ENCODE measurements at regions not wholly inside any gene's neighbourhood (a gene's known extent, or its start where the extent isn't known, plus 50 kb on each side); places are given as distances from the start of the nearest gene placed in this dataset.
"Not testable (repeated sequence)": the region's sequence is repeated elsewhere in the genome, so short reads cannot be mapped to it uniquely, and the experiment has no call there.

DNA sequence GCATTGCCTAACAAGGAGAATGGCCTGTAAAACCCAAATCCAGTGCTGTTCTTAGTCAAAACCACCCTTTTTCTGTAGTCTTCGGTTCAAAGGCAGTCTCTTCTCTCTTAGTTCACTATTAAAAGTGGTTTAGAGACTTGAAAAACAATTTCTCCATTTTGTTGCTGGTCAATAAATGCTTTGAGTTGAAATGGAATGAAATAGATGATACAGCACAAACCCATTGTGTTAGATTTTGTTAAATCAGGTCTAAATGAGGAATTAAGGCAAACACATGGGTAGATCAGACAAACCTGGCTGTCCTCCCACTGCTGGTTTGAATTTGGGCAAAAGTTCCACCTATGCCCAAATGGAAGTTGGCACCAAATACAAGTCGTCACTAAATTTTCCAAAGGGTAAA lies 150.1 kb upstream of the SERTAD2 start:
- Mint-ChIP-seq H3K27ac (no peak overlapping the region), H3K4me3 (no peak overlapping the region)
- ATAC-seq = no peak

DNA sequence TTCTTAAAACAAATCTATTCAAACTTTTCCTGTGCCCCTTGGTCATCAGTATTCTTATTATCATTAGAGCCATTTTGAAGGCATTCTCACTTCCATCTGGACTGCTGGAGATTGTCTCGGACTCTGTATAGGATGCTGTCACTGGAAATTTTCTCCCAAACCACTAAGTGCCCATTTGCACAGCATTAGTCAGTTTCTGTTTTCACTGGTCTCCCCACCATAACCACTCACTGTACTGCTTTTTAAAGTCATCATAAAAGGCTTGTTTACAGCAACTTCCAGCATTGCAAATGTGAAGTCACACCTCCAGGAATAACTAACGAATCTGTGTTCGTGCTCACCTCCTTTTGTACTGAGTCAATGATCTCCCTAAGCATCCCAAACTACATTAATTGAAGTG lies 150.9 kb upstream of the SERTAD2 start:
- DNase-seq (ENCODE audit: low spot score) (no peak), ATAC-seq (no peak)
- Mint-ChIP-seq H3K9me3 (no peaks in the 10 kb centered on the region), H3K27ac (no peak overlapping the region), H3K4me3 (no peak overlapping the region), H3K36me3 (no peaks in the 10 kb centered on the region), H3K4me1 (ENCODE audit: low read depth in 2 of 2) (no peaks in the 10 kb centered on the region), H3K27me3 (peaks cover 0 to 6% of the 10 kb centered on the region in 2 donors)

More for the DNA sequence above, 150.1 kb upstream of the SERTAD2 start:
- peaks cover 0 to 6% of the 10 kb centered on the region in 2 donors for H3K27me3 Mint-ChIP-seq
- no peaks in the 10 kb centered on the region for H3K9me3 Mint-ChIP-seq
- DNase-seq (ENCODE audit: low spot score) = no peak
- no peaks in the 10 kb centered on the region for H3K36me3 Mint-ChIP-seq
- H3K4me1 Mint-ChIP-seq (ENCODE audit: low read depth in 2 of 2) = no peaks in the 10 kb centered on the region

DNA sequence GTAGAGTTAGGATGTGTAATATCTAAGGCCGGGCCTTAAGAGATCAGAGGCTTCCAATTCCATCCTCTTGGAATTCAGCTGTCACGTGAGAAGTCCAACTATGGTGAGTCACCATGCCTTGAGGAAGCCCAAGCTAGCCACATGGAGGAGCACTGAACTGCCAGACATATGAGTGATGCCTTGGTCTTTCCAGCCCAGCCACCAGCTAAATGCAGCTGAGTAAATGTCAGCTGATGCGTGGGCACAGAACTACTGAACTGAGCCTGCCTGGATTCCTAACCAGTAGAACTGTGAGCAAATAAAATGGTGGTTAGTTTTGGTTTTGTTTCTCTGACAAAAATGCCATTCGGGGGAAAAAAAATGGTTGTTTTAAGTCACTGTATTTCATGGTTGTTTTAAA lies 153.7 kb upstream of the SERTAD2 start:
- Mint-ChIP-seq H3K36me3 (no peaks in the 10 kb centered on the region), H3K9me3 (no peaks in the 10 kb centered on the region), H3K4me1 (ENCODE audit: low read depth in 2 of 2) (peaks cover 7% of the 10 kb centered on the region in 2 donors), H3K27ac (peak overlapping the region in 1 of 2 donors; percentile 10), H3K4me3 (no peak overlapping the region), H3K27me3 (peaks cover 0 to 6% of the 10 kb centered on the region in 2 donors)
- DNase-seq (ENCODE audit: low spot score) (no peak), ATAC-seq (peak in 1 of 2 donors; percentile 49)

DNA sequence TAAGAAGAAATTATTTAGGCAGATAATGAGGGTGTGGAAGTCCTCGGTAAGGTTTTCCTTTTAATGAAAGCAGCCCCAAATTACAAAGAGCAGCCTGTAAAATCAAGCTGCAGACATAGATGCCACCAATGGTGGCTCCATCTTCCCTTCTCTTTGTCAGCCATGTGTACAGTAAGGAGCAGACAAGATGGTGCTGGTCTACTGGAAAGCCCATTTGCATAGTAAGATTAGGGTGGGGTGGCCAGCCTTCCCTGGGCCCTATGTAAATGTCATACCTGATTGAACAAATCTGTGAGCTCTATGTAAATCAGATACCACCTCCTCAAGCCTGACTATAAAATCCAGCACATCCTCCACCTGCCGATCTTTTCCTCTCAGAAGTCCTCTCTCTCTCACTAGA lies 154.4 kb upstream of the SERTAD2 start:
- ATAC-seq (no peak), DNase-seq (ENCODE audit: low spot score) (no peak)
- no peak overlapping the region for H3K27ac Mint-ChIP-seq
- peaks cover 0 to 6% of the 10 kb centered on the region in 2 donors for H3K27me3 Mint-ChIP-seq
- no peaks in the 10 kb centered on the region for H3K9me3 Mint-ChIP-seq
- H3K4me3 Mint-ChIP-seq = no peak overlapping the region
- H3K36me3 Mint-ChIP-seq = no peaks in the 10 kb centered on the region
- peaks cover 7% of the 10 kb centered on the region in 2 donors for H3K4me1 Mint-ChIP-seq (ENCODE audit: low read depth in 2 of 2)

DNA sequence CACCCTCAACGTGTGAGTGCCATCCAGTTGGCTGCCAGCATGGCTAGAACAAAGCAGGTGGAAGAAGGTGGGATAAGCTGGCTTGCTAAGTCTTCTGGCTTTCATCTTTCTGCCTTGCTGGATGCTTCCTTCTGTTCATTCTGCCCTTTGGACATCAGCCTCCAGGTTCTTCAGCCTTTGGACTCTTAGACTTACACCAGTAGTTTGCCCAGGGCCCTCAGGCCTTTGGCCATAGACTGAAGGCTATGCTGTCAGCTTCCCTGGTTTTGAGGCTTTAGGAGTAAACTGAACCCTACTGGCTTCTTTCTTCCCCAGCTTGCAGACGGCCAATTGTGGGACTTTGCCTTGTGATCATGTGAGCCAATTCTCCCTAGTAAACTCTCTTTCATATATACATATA lies 155.0 kb upstream of the SERTAD2 start:
- H3K4me3 Mint-ChIP-seq = no peak overlapping the region
- DNase-seq (ENCODE audit: low spot score) (no peak), ATAC-seq (no peak)
- no peaks in the 10 kb centered on the region for H3K9me3 Mint-ChIP-seq
- no peaks in the 10 kb centered on the region for H3K36me3 Mint-ChIP-seq
- no peak overlapping the region for H3K27ac Mint-ChIP-seq
- peaks cover 0 to 6% of the 10 kb centered on the region in 2 donors for H3K27me3 Mint-ChIP-seq
- H3K4me1 Mint-ChIP-seq (ENCODE audit: low read depth in 2 of 2) = peaks cover 7% of the 10 kb centered on the region in 2 donors

DNA sequence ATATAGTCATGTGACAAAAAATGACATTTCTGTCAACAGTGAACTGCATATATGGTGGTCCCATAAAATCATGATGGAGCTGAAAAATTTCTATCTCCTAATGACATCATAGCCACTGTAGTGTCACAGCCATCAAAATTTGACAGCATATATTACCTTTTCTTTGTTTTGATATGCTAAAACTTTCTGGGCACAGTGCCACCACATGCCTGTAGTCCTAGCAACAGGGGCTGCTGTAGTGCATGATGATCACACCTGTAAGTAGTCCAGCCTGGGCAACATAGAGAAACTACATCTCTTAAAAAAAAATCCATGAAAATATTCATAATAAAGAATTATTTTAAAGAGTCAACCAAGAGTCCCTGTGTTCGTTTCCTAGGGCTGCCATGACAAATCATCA lies 155.5 kb upstream of the SERTAD2 start:
- no peaks in the 10 kb centered on the region for H3K36me3 Mint-ChIP-seq
- H3K27me3 Mint-ChIP-seq = peaks cover 0 to 6% of the 10 kb centered on the region in 2 donors
- no peak overlapping the region for H3K27ac Mint-ChIP-seq
- DNase-seq (ENCODE audit: low spot score) (no peak), ATAC-seq (no peak)
- no peaks in the 10 kb centered on the region for H3K9me3 Mint-ChIP-seq
- H3K4me3 Mint-ChIP-seq = no peak overlapping the region
- peaks cover 7% of the 10 kb centered on the region in 2 donors for H3K4me1 Mint-ChIP-seq (ENCODE audit: low read depth in 2 of 2)

DNA sequence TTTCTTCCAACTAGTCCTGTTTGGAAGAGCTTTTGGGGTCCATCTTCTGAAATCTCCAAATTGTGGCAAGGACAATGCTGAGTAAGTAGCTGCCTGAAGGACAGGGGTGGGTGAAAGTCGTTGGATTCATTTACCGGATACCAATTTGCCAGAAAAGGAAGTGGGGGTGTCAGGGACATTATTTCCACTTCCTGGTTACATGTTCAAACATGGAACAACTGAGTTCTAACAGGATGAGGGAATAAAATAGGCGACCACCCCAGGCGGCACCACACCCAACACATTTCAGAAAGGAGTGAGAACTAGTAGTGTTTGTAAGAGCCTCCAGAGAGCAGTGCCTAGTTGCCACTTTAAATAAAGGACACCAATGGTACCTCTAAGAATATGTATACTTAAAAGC lies 158.6 kb upstream of the SERTAD2 start:
- H3K4me1 Mint-ChIP-seq (ENCODE audit: low read depth in 2 of 2) = peaks cover 7% of the 10 kb centered on the region in 2 donors
- H3K27ac Mint-ChIP-seq = peak overlapping the region in 1 of 2 donors; percentile 56
- H3K36me3 Mint-ChIP-seq = no peaks in the 10 kb centered on the region
- no peaks in the 10 kb centered on the region for H3K27me3 Mint-ChIP-seq
- no peaks in the 10 kb centered on the region for H3K9me3 Mint-ChIP-seq
- DNase-seq (ENCODE audit: low spot score) (no peak), ATAC-seq (no peak)
- no peak overlapping the region for H3K4me3 Mint-ChIP-seq

DNA sequence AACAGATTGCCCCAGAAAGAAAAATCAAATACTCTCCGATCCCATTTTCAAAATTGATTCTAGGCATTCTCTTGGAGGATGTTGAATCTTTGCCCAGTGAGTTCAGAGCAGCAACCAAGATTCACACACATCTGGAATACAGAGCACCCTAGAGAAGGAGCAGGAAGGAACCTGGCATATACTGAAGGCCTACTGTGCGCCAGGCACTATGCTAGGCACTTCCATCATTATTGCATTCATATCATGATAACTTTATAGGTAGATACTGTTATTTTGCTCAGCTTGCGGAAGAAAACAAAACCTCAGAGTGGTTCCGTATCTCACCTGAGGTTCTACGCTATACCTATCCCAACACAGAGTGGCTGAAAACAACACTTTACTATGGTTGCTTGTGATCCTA lies 160.3 kb upstream of the SERTAD2 start:
- Mint-ChIP-seq H3K36me3 (no peaks in the 10 kb centered on the region), H3K27ac (no peak overlapping the region), H3K27me3 (no peaks in the 10 kb centered on the region), H3K4me1 (ENCODE audit: low read depth in 2 of 2) (peaks cover 7 to 15% of the 10 kb centered on the region in 2 donors), H3K4me3 (no peak overlapping the region), H3K9me3 (no peaks in the 10 kb centered on the region)
- DNase-seq (ENCODE audit: low spot score) (no peak), ATAC-seq (no peak)

DNA sequence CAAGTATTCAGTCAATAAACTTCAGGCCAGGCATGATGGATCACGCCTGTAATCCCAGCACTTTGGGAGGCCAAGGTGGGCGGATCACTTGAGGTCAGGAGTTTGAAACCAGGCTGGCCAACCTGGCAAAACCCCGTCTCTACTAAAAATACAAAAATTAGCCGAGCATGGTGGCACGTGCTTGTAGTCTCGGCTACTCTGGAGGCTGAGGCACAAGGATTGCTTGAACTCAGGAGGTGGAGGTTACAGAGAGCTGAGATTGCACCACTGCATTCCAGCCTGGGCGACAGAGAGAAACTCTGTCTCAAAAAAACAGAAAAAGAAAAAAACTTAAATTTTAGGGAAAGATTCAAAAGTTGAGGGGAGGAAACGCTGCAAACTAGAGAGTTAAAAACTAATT lies 162.8 kb upstream of the SERTAD2 start:
- H3K36me3 Mint-ChIP-seq; DNase-seq (ENCODE audit: low spot score); H3K4me3 Mint-ChIP-seq; ATAC-seq; H3K27me3 Mint-ChIP-seq; H3K27ac Mint-ChIP-seq; H3K9me3 Mint-ChIP-seq: not testable (repeated sequence)
- H3K4me1 Mint-ChIP-seq (ENCODE audit: low read depth in 2 of 2) = peaks cover 18 to 30% of the 10 kb centered on the region in 2 donors

DNA sequence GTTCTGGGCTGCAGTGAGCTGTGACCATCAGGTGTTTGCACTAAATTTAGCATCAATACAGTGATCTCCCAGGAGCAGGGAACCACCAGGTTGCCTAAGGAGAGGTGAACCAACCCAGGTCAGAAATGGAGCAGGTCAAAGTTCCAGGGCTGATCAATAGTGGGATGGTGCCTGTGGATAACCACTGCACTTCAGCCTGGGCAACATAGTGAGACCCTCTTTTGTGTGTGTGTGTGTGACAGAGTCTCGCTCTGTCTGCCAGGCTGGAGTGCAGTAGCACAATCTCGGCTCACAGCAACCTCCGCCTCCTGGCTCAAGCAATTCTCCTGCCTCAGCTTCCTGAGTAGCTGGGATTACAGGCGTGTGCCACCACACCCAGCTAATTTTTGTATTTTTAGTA lies 163.7 kb upstream of the SERTAD2 start:
- Mint-ChIP-seq H3K4me3 (no peak overlapping the region), H3K36me3 (no peaks in the 10 kb centered on the region), H3K27me3 (no peaks in the 10 kb centered on the region), H3K27ac (no peak overlapping the region), H3K4me1 (ENCODE audit: low read depth in 2 of 2) (peaks cover 13 to 23% of the 10 kb centered on the region in 2 donors), H3K9me3 (no peaks in the 10 kb centered on the region)
- DNase-seq (ENCODE audit: low spot score) (no peak), ATAC-seq (no peak)

DNA sequence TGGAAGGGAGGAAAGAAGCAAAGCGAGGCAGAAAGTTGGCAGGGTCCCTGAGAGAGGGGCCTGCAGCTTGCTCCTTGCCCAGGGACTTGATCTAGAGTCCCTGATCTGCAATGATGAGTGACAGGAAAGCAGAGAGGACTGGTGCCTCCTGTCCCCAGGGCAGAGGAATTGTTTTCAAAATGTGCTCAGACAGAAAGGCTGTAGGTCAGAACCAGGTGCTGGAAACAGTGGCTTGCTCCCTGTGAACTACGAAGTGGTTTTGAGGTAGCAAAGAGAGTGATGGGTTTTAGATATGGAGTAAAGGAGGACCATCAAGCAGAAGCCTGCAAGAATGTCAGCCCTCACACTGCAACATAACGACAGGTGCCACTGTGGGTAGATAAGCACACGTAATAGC lies 164.9 kb upstream of the SERTAD2 start:
- H3K36me3 Mint-ChIP-seq = no peaks in the 10 kb centered on the region
- DNase-seq (ENCODE audit: low spot score) (no peak), ATAC-seq (no peak)
- no peak overlapping the region for H3K4me3 Mint-ChIP-seq
- H3K27ac Mint-ChIP-seq = peak overlapping the region; percentile 92 to 97
- peaks cover 15 to 23% of the 10 kb centered on the region in 2 donors for H3K4me1 Mint-ChIP-seq (ENCODE audit: low read depth in 2 of 2)
- no peaks in the 10 kb centered on the region for H3K27me3 Mint-ChIP-seq
- no peaks in the 10 kb centered on the region for H3K9me3 Mint-ChIP-seq

DNA sequence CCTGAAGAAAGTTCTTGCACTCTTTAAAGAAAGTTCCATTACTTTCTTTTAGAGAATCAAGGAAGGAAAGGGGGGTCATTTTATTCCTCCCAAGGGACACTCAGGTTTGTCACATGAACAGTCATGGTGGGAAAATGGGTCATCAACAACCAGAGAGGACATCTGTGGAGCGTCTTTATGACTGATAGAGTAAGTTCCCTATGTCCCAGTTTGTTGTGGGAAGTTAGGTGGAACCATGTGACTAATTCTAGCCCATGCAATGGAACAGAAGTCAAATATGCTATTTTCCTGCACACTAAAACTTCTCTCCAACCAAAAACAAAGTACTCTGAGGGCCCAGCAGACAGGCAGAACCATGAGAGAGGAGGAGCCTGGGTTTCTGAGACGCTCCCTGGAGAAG lies 165.6 kb upstream of the SERTAD2 start:
- H3K4me1 Mint-ChIP-seq (ENCODE audit: low read depth in 2 of 2) = peaks cover 15 to 23% of the 10 kb centered on the region in 2 donors
- no peaks in the 10 kb centered on the region for H3K36me3 Mint-ChIP-seq
- no peaks in the 10 kb centered on the region for H3K9me3 Mint-ChIP-seq
- no peaks in the 10 kb centered on the region for H3K27me3 Mint-ChIP-seq
- H3K4me3 Mint-ChIP-seq = peak overlapping the region; percentile 78
- ATAC-seq (peak in 1 of 2 donors; percentile 15), DNase-seq (ENCODE audit: low spot score) (no peak)
- H3K27ac Mint-ChIP-seq = peak overlapping the region; percentile 92 to 97

DNA sequence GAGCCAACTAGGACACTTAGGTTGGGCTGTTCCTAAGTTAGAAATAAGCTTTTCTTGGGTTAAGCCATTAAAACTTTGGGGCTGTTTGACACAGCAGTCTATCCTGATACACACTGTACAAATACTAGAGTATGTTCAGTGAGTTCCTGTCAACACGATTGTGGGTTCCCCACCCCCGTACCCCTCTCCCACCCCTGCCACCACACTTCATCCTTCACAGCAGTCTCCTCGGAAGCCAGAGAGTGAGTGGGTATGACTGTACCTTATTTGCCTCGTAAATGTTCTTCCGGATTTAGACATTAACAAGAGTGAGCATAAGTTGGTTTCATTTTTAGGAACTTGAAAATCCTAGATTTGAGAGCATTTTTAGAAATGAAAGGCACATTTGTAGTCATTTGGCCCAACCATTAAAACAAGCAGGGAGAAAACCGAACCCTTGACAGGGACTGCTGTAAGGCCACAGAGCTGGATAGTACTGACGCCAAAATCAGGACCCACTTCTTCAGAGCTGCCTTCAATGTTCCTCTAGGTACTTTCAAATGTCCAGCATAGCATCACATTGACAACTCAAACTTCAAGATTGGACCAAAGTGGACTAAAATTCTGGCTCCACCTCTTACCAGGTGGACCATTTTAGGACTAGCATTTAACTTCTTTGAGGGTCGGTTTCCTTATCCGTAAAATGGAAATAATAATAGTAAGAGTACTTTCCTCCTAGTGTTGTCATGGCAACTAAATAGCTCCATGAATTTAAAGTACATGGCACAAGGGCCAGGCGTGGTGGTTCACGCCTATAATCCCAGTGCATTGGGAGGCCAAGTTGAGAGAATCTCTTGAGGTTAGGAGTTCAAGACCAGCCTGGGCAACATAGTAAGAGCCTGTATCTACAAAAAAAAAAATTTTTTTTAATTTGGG lies 166.3 kb upstream of the SERTAD2 start:
- Mint-ChIP-seq H3K4me1 (ENCODE audit: low read depth in 2 of 2) (peaks cover 15 to 23% of the 10 kb centered on the region in 2 donors), H3K4me3 (peak overlapping the region; percentile 78), H3K27me3 (no peaks in the 10 kb centered on the region), H3K9me3 (no peaks in the 10 kb centered on the region), H3K36me3 (no peaks in the 10 kb centered on the region), H3K27ac (peak overlapping the region; percentile 92 to 97)
- ATAC-seq = peak; percentile 87 to 95
- DNase-seq (ENCODE audit: low spot score) = no peak

DNA sequence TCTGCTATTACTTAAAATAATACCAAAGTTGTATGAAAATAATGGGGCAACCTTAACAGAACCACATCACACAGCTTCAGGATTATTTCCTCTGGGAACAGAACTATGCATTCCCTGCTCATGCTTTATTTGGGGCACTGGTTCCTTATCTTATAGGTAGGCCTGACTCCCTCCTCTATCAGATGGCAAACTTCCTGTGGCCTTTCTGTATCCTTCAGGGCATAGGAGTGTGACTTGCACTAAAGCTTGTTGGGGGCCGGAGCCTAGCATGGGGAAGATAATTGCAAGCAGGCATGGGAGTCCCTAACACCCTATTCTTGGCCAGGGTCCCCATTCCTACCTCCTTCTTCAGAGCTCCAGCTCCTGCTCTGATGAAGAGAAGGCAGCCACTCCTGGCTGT lies 167.2 kb upstream of the SERTAD2 start:
- no peak for ATAC-seq
- Mint-ChIP-seq H3K4me3 (no peak overlapping the region), H3K4me1 (ENCODE audit: low read depth in 2 of 2) (peaks cover 15 to 23% of the 10 kb centered on the region in 2 donors), H3K27ac (peak overlapping the region in 1 of 2 donors; percentile 92), H3K27me3 (no peaks in the 10 kb centered on the region), H3K36me3 (no peaks in the 10 kb centered on the region), H3K9me3 (no peaks in the 10 kb centered on the region)
- DNase-seq (ENCODE audit: low spot score) = no peak

Data from natural killer cell treated with Interleukin-12 subunit alpha and Interleukin-12 subunit beta and Interleukin-15 and Interleukin-18, amount 100 ng/mL, for 72 hours (primary cell).